ENCODE measurements at regions not wholly inside any gene's neighbourhood (a gene's known extent, or its start where the extent isn't known, plus 50 kb on each side); places are given as distances from the start of the nearest gene placed in this dataset.
"Not testable (repeated sequence)": the region's sequence is repeated elsewhere in the genome, so short reads cannot be mapped to it uniquely, and the experiment has no call there.

DNA sequence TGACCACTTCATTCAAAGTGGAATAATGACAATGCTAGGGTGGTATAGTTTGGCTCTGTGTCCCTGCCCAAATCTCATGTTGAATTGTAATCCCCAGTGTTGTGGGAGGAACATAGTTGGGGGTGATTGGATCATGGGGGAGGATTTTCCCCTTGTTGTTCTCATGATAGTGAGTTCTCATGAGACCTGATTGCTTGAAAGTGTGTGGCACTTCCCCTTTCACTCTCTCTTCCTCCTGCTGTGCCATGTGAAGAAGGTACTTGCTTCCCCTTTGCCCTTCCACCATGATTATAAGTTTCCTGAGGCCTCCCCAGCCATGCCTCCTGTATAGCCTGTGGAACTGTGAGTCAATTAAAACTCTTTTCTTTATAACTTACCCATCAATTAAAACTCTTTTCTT lies 348.3 kb upstream of the CD180 start:
- not testable (repeated sequence) for TF ChIP-seq POLR2A (IDR thresholded peaks at IDR 0.05); POLR2AphosphoS5 (IDR thresholded peaks at IDR 0.05; ENCODE audit: insufficient read depth in 1 of 2, low read depth in 1 of 2)
- TF ChIP-seq, protein P1, sequence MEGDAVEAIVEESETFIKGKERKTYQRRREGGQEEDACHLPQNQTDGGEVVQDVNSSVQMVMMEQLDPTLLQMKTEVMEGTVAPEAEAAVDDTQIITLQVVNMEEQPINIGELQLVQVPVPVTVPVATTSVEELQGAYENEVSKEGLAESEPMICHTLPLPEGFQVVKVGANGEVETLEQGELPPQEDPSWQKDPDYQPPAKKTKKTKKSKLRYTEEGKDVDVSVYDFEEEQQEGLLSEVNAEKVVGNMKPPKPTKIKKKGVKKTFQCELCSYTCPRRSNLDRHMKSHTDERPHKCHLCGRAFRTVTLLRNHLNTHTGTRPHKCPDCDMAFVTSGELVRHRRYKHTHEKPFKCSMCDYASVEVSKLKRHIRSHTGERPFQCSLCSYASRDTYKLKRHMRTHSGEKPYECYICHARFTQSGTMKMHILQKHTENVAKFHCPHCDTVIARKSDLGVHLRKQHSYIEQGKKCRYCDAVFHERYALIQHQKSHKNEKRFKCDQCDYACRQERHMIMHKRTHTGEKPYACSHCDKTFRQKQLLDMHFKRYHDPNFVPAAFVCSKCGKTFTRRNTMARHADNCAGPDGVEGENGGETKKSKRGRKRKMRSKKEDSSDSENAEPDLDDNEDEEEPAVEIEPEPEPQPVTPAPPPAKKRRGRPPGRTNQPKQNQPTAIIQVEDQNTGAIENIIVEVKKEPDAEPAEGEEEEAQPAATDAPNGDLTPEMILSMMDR (IDR thresholded peaks at IDR 0.05) = not testable (repeated sequence)

Measured in vagina (tissue), 2 donors.